WTC11 (cell line): ENCODE measurements at regions not wholly inside any gene's neighbourhood (a gene's known extent, or its start where the extent isn't known, plus 50 kb on each side); places are given as distances from the start of the nearest gene placed in this dataset.

Experiments
- CTCF ChIP-seq: fragments of 200-600 bp; IDR thresholded peaks from 2 replicates; pipeline ENCODE4 v1.8.0; 2022; ENCODE audit warnings: antibody characterized with exemption
- IRF2 ChIP-seq: sonication (generic); formaldehyde crosslinking; IDR thresholded peaks from 2 replicates; pipeline ENCODE4 v1.8.0; 2022; ENCODE audit warnings: low read depth, missing genetic modification reagents, borderline replicate concordance
- NFE2L1 ChIP-seq: sonication (generic); formaldehyde crosslinking; IDR thresholded peaks from 2 replicates; pipeline ENCODE4 v1.8.1; 2023; ENCODE audit warnings: missing genetic modification reagents
- PREB ChIP-seq: sonication (generic); formaldehyde crosslinking; IDR thresholded peaks from 2 replicates; pipeline ENCODE4 v1.8.1; 2022; ENCODE audit warnings: mild to moderate bottlenecking, missing genetic modification reagents, moderate library complexity, borderline replicate concordance
- SMAD4 ChIP-seq: sonication (generic); formaldehyde crosslinking; IDR thresholded peaks from 2 replicates; pipeline ENCODE4 v1.8.0; 2022; ENCODE audit warnings: mild to moderate bottlenecking, missing genetic modification reagents
- ZNF138 ChIP-seq: sonication (generic); formaldehyde crosslinking; conservative IDR thresholded peaks from 2 replicates; pipeline ENCODE4 v1.8.1; 2022; ENCODE audit warnings: mild to moderate bottlenecking, moderate library complexity, missing genetic modification reagents
- ZNF512 ChIP-seq: sonication (generic); formaldehyde crosslinking; IDR thresholded peaks from 2 replicates; pipeline ENCODE4 v1.8.1; 2022; ENCODE audit warnings: missing genetic modification reagents, borderline replicate concordance
- TF ChIP-seq, protein P1 (sequence below): sonication (generic); formaldehyde crosslinking; IDR thresholded peaks from 2 replicates; pipeline ENCODE4 v1.8.1; 2023; ENCODE audit warnings: mild to moderate bottlenecking, missing genetic modification reagents, moderate library complexity

- TF ChIP-seq SMAD4 (CRISPR knock-in tag) (no peak), CTCF (no peak), NFE2L1 (CRISPR knock-in tag) (no peak), PREB (CRISPR knock-in tag) (no peak), ZNF138 (CRISPR knock-in tag) (no peak), ZNF512 (CRISPR knock-in tag) (no peak), IRF2 (no peak)
- TF ChIP-seq, protein P1, sequence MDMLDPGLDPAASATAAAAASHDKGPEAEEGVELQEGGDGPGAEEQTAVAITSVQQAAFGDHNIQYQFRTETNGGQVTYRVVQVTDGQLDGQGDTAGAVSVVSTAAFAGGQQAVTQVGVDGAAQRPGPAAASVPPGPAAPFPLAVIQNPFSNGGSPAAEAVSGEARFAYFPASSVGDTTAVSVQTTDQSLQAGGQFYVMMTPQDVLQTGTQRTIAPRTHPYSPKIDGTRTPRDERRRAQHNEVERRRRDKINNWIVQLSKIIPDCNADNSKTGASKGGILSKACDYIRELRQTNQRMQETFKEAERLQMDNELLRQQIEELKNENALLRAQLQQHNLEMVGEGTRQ (CRISPR knock-in tag) = no peak
Observed at GRCh38 chr6:141726248-141726647, 406.5 kb upstream of the GJE1 start.
